NCI-H524 treated with DMSO at 0.1 percent for 48 hours (cell line): ENCODE measurements at regions not wholly inside any gene's neighbourhood (a gene's known extent, or its start where the extent isn't known, plus 50 kb on each side); places are given as distances from the start of the nearest gene placed in this dataset.
A peak's percentile ranks its signal among the peaks of the same experiment; 100 is the strongest.

ENCODE experiments used
- DNase-seq: peaks from one replicate; lab custom pipeline; 2025; lab: John Stamatoyannopoulos, UW

- no peak for DNase-seq
Observed at GRCh38 chr4:33323393-33323792, 2603.2 kb downstream of the PCDH7 start.

GRCh38 chr4:33334416-33334815 is 2614.2 kb downstream of the PCDH7 start:
- DNase-seq: no peak

GRCh38 chr4:33339762-33340161 is 2619.6 kb downstream of the PCDH7 start:
- no peak for DNase-seq

GRCh38 chr4:33340168-33340567 is 2620.0 kb downstream of the PCDH7 start:
- DNase-seq: no peak

GRCh38 chr4:33349376-33349775 is 2629.2 kb downstream of the PCDH7 start:
- peak; percentile 19 for DNase-seq

- no peak for DNase-seq
Observed at GRCh38 chr4:33357121-33357520, 2637.0 kb downstream of the PCDH7 start.

- DNase-seq: no peak
Observed at GRCh38 chr4:33369446-33369845, 2649.3 kb downstream of the PCDH7 start.

- peak; percentile 72 for DNase-seq
Observed at GRCh38 chr4:33381816-33382215, 2661.6 kb downstream of the PCDH7 start.

GRCh38 chr4:33386764-33387163 is 2666.6 kb downstream of the PCDH7 start:
- no peak for DNase-seq

GRCh38 chr4:33390976-33391375 is 2670.8 kb downstream of the PCDH7 start:
- DNase-seq: no peak

- no peak for DNase-seq
Observed at GRCh38 chr4:33395731-33396485, 2675.7 kb downstream of the PCDH7 start.

GRCh38 chr4:33400504-33400903 is 2680.3 kb downstream of the PCDH7 start:
- no peak for DNase-seq

GRCh38 chr4:33407496-33407895 is 2687.3 kb downstream of the PCDH7 start:
- no peak for DNase-seq

- DNase-seq: no peak
Observed at GRCh38 chr4:33411182-33411581, 2691.0 kb downstream of the PCDH7 start.

- no peak for DNase-seq
Observed at GRCh38 chr4:33421887-33422286, 2701.7 kb downstream of the PCDH7 start.

GRCh38 chr4:33422656-33423055 is 2702.5 kb downstream of the PCDH7 start:
- DNase-seq: no peak

GRCh38 chr4:33425936-33426335 is 2705.8 kb downstream of the PCDH7 start:
- peak; percentile 84 for DNase-seq

GRCh38 chr4:33427676-33428075 is 2707.5 kb downstream of the PCDH7 start:
- DNase-seq: peak; percentile 19

GRCh38 chr4:33429971-33430370 is 2709.8 kb downstream of the PCDH7 start:
- DNase-seq: no peak

- no peak for DNase-seq
Observed at GRCh38 chr4:33437406-33437805, 2717.2 kb downstream of the PCDH7 start.

- DNase-seq: no peak
Observed at GRCh38 chr4:33446953-33447352, 2726.8 kb downstream of the PCDH7 start.

GRCh38 chr4:33448948-33449347 is 2728.8 kb downstream of the PCDH7 start:
- no peak for DNase-seq

GRCh38 chr4:33453436-33453835 is 2733.3 kb downstream of the PCDH7 start:
- no peak for DNase-seq

- DNase-seq: no peak
Observed at GRCh38 chr4:33453916-33454315, 2733.7 kb downstream of the PCDH7 start.
